ENCODE measurements at regions not wholly inside any gene's neighbourhood (a gene's known extent, or its start where the extent isn't known, plus 50 kb on each side); places are given as distances from the start of the nearest gene placed in this dataset.

GRCh38 chr1:178612261-178612660 is 99.4 kb downstream of the TEX35 start:
- TF ChIP-seq CTCF (IDR thresholded peaks at IDR 0.05) (no peak), POLR2A (IDR thresholded peaks at IDR 0.05) (no peak), POLR2AphosphoS5 (IDR thresholded peaks at IDR 0.05) (no peak), EP300 (IDR thresholded peaks at IDR 0.05; ENCODE audit: low read depth) (no peak)
